ENCODE measurements at regions not wholly inside any gene's neighbourhood (a gene's known extent, or its start where the extent isn't known, plus 50 kb on each side); places are given as distances from the start of the nearest gene placed in this dataset.

- TF ChIP-seq CTCF (IDR thresholded peaks at IDR 0.05) (no peak), POLR2AphosphoS5 (IDR thresholded peaks at IDR 0.05; ENCODE audit: low read depth, low read length) (no peak), FOXJ3 (CRISPR knock-in tag; IDR thresholded peaks at IDR 0.05) (no peak), MXI1 (IDR thresholded peaks at IDR 0.05; ENCODE audit: low read depth, low read length) (no peak), JUND (IDR thresholded peaks at IDR 0.05) (no peak), RAD21 (IDR thresholded peaks at IDR 0.05; ENCODE audit: low read length) (no peak), USF2 (IDR thresholded peaks at IDR 0.05; ENCODE audit: borderline replicate concordance, low read depth, low read length) (no peak), GABPA (IDR thresholded peaks at IDR 0.05; ENCODE audit: low read depth) (no peak), SMC3 (IDR thresholded peaks at IDR 0.05; ENCODE audit: low read depth, low read length) (no peak), NRF1 (IDR thresholded peaks at IDR 0.05; ENCODE audit: low read depth, low read length) (no peak), MAX (IDR thresholded peaks at IDR 0.05; ENCODE audit: low read depth) (no peak), TAF1 (IDR thresholded peaks at IDR 0.05; ENCODE audit: borderline replicate concordance, low read depth, low read length) (no peak)
These were observed 206.4 kb downstream of the MEX3B start for GRCh38 chr15:81839387-81839786.
